SK-N-SH treated with all-trans-retinoic acid at 6 μM for 48 hours (cell line): ENCODE measurements at regions not wholly inside any gene's neighbourhood (a gene's known extent, or its start where the extent isn't known, plus 50 kb on each side); places are given as distances from the start of the nearest gene placed in this dataset.

ENCODE experiments used
- CREB5 ChIP-seq: fragments of 250-450 bp; sonication (Bioruptor Pico); IDR thresholded peaks from 2 replicates; pipeline ENCODE4 v1.5.1; 2020; ENCODE audit warnings: low read depth, mild to moderate bottlenecking, moderate library complexity
- ESRRG ChIP-seq: fragments of 250-450 bp; sonication (Bioruptor Pico); IDR thresholded peaks from 2 replicates; pipeline ENCODE4 v1.6.1; 2021; ENCODE audit warnings: mild to moderate bottlenecking
- RARB ChIP-seq: fragments of 250-450 bp; sonication (Bioruptor Pico); IDR thresholded peaks from 2 replicates; pipeline ENCODE4 v1.8.0; 2021; ENCODE audit warnings: mild to moderate bottlenecking, moderate library complexity
- ZC3H10 ChIP-seq: fragments of 250-450 bp; sonication (Bioruptor Pico); IDR thresholded peaks from 2 replicates; pipeline ENCODE4 v1.5.1; 2021; ENCODE audit warnings: mild to moderate bottlenecking, moderate library complexity
- ZFP3 ChIP-seq: fragments of 250-450 bp; sonication (Bioruptor Pico); IDR thresholded peaks from 2 replicates; pipeline ENCODE4 v1.5.0; 2020; ENCODE audit warnings: mild to moderate bottlenecking, moderate library complexity
- ZNF8 ChIP-seq: fragments of 450-650 bp; formaldehyde crosslinking; IDR thresholded peaks from 2 replicates; pipeline ENCODE4 v1.5.0; 2020; ENCODE audit warnings: mild to moderate bottlenecking, moderate library complexity

- TF ChIP-seq ZFP3 (CRISPR knock-in tag) (no peak), ZNF8 (no peak), CREB5 (no peak), ESRRG (no peak), RARB (CRISPR knock-in tag) (no peak), ZC3H10 (CRISPR knock-in tag) (no peak)
These were observed 104.1 kb downstream of the CNTN3 start for GRCh38 chr3:74510261-74510818.
